ENCODE measurements at regions not wholly inside any gene's neighbourhood (a gene's known extent, or its start where the extent isn't known, plus 50 kb on each side); places are given as distances from the start of the nearest gene placed in this dataset.

GRCh38 chr14:71610149-71610548 lies 322.1 kb upstream of the RGS6 start:
- no peak for DNase-seq (ENCODE audit: low spot score)
- no peak overlapping the region for H3K27ac Mint-ChIP-seq

GRCh38 chr14:71610797-71611196 lies 321.4 kb upstream of the RGS6 start:
- no peak for DNase-seq (ENCODE audit: low spot score)
- Mint-ChIP-seq H3K4me1 (ENCODE audit: low read depth) (peaks cover 11% of the 10 kb centered on the region), H3K27me3 (ENCODE audit: insufficient read depth) (no peaks in the 10 kb centered on the region), H3K36me3 (ENCODE audit: low read depth) (peaks cover 13% of the 10 kb centered on the region), H3K27ac (no peak overlapping the region), H3K9me3 (no peaks in the 10 kb centered on the region), H3K4me3 (no peak overlapping the region)
- intact Hi-C loops (cut with micrococcal nuclease), result no loop called here

More at GRCh38 chr14:71610149-71610548, 322.1 kb upstream of the RGS6 start:
- H3K36me3 Mint-ChIP-seq (ENCODE audit: low read depth), result peaks cover 16% of the 10 kb centered on the region
- H3K4me3 Mint-ChIP-seq, result no peak overlapping the region
- H3K27me3 Mint-ChIP-seq (ENCODE audit: insufficient read depth), result no peaks in the 10 kb centered on the region
- peaks cover 18% of the 10 kb centered on the region for H3K4me1 Mint-ChIP-seq (ENCODE audit: low read depth)
- intact Hi-C loops (cut with micrococcal nuclease), result no loop called here
- peaks cover 5% of the 10 kb centered on the region for H3K9me3 Mint-ChIP-seq

GRCh38 chr14:71613168-71613567 lies 319.1 kb upstream of the RGS6 start:
- Mint-ChIP-seq H3K27ac (no peak overlapping the region), H3K27me3 (ENCODE audit: insufficient read depth) (no peaks in the 10 kb centered on the region), H3K4me1 (ENCODE audit: low read depth) (peaks cover 9% of the 10 kb centered on the region), H3K4me3 (no peak overlapping the region), H3K36me3 (ENCODE audit: low read depth) (peaks cover 11% of the 10 kb centered on the region), H3K9me3 (no peaks in the 10 kb centered on the region)
- intact Hi-C loops (cut with micrococcal nuclease), result no loop called here
- no peak for DNase-seq (ENCODE audit: low spot score)

GRCh38 chr14:71616013-71616412 lies 316.2 kb upstream of the RGS6 start:
- Mint-ChIP-seq H3K27me3 (ENCODE audit: insufficient read depth) (no peaks in the 10 kb centered on the region), H3K9me3 (no peaks in the 10 kb centered on the region), H3K4me3 (no peak overlapping the region), H3K27ac (no peak overlapping the region), H3K4me1 (ENCODE audit: low read depth) (peaks cover 9% of the 10 kb centered on the region), H3K36me3 (ENCODE audit: low read depth) (peaks cover 26% of the 10 kb centered on the region)
- intact Hi-C loops (cut with micrococcal nuclease), result no loop called here
- no peak for DNase-seq (ENCODE audit: low spot score)

- intact Hi-C loops (cut with micrococcal nuclease), result no loop called here
- no peak for DNase-seq (ENCODE audit: low spot score)
- no peak overlapping the region for H3K27ac Mint-ChIP-seq
- H3K27me3 Mint-ChIP-seq (ENCODE audit: insufficient read depth), result no peaks in the 10 kb centered on the region
- H3K36me3 Mint-ChIP-seq (ENCODE audit: low read depth), result peaks cover 33% of the 10 kb centered on the region
- H3K4me1 Mint-ChIP-seq (ENCODE audit: low read depth), result peaks cover 9% of the 10 kb centered on the region
- H3K9me3 Mint-ChIP-seq, result no peaks in the 10 kb centered on the region
- H3K4me3 Mint-ChIP-seq, result no peak overlapping the region
Measured at GRCh38 chr14:71618047-71618446, 314.2 kb upstream of the RGS6 start.

GRCh38 chr14:71618716-71619115 lies 313.5 kb upstream of the RGS6 start:
- peaks cover 9% of the 10 kb centered on the region for H3K4me1 Mint-ChIP-seq (ENCODE audit: low read depth)
- intact Hi-C loops (cut with micrococcal nuclease), result no loop called here
- H3K27ac Mint-ChIP-seq, result no peak overlapping the region
- no peak for DNase-seq (ENCODE audit: low spot score)
- no peak overlapping the region for H3K4me3 Mint-ChIP-seq
- no peaks in the 10 kb centered on the region for H3K9me3 Mint-ChIP-seq
- H3K36me3 Mint-ChIP-seq (ENCODE audit: low read depth), result peaks cover 35% of the 10 kb centered on the region
- H3K27me3 Mint-ChIP-seq (ENCODE audit: insufficient read depth), result no peaks in the 10 kb centered on the region

GRCh38 chr14:71619472-71619871 lies 312.8 kb upstream of the RGS6 start:
- H3K9me3 Mint-ChIP-seq, result no peaks in the 10 kb centered on the region
- no peak overlapping the region for H3K27ac Mint-ChIP-seq
- no peak for DNase-seq (ENCODE audit: low spot score)
- intact Hi-C loops (cut with micrococcal nuclease), result no loop called here
- H3K4me3 Mint-ChIP-seq, result no peak overlapping the region
- no peaks in the 10 kb centered on the region for H3K27me3 Mint-ChIP-seq (ENCODE audit: insufficient read depth)
- H3K4me1 Mint-ChIP-seq (ENCODE audit: low read depth), result peaks cover 9% of the 10 kb centered on the region
- H3K36me3 Mint-ChIP-seq (ENCODE audit: low read depth), result peaks cover 42% of the 10 kb centered on the region

GRCh38 chr14:71620401-71620800 lies 311.8 kb upstream of the RGS6 start:
- intact Hi-C loops (cut with micrococcal nuclease), result no loop called here
- Mint-ChIP-seq H3K36me3 (ENCODE audit: low read depth) (peaks cover 42% of the 10 kb centered on the region), H3K9me3 (no peaks in the 10 kb centered on the region), H3K4me3 (no peak overlapping the region), H3K4me1 (ENCODE audit: low read depth) (peaks cover 9% of the 10 kb centered on the region), H3K27ac (no peak overlapping the region), H3K27me3 (ENCODE audit: insufficient read depth) (no peaks in the 10 kb centered on the region)
- DNase-seq (ENCODE audit: low spot score), result no peak

GRCh38 chr14:71621276-71621675 lies 311.0 kb upstream of the RGS6 start:
- peaks cover 5% of the 10 kb centered on the region for H3K4me1 Mint-ChIP-seq (ENCODE audit: low read depth)
- no peak overlapping the region for H3K27ac Mint-ChIP-seq
- H3K4me3 Mint-ChIP-seq, result no peak overlapping the region
- intact Hi-C loops (cut with micrococcal nuclease), result no loop called here
- H3K9me3 Mint-ChIP-seq, result no peaks in the 10 kb centered on the region
- H3K27me3 Mint-ChIP-seq (ENCODE audit: insufficient read depth), result no peaks in the 10 kb centered on the region
- H3K36me3 Mint-ChIP-seq (ENCODE audit: low read depth), result peaks cover 42% of the 10 kb centered on the region
- DNase-seq (ENCODE audit: low spot score), result no peak

GRCh38 chr14:71621980-71622605 lies 310.1 kb upstream of the RGS6 start:
- DNase-seq (ENCODE audit: low spot score), result no peak
- no peaks in the 10 kb centered on the region for H3K27me3 Mint-ChIP-seq (ENCODE audit: insufficient read depth)
- H3K36me3 Mint-ChIP-seq (ENCODE audit: low read depth), result peaks cover 41% of the 10 kb centered on the region
- H3K4me1 Mint-ChIP-seq (ENCODE audit: low read depth), result no peaks in the 10 kb centered on the region
- H3K9me3 Mint-ChIP-seq, result no peaks in the 10 kb centered on the region
- intact Hi-C loops (cut with micrococcal nuclease), result no loop called here
- H3K4me3 Mint-ChIP-seq, result no peak overlapping the region
- H3K27ac Mint-ChIP-seq, result no peak overlapping the region

- Mint-ChIP-seq H3K36me3 (ENCODE audit: low read depth) (peaks cover 41% of the 10 kb centered on the region), H3K4me3 (no peak overlapping the region), H3K4me1 (ENCODE audit: low read depth) (no peaks in the 10 kb centered on the region), H3K27me3 (ENCODE audit: insufficient read depth) (no peaks in the 10 kb centered on the region), H3K9me3 (no peaks in the 10 kb centered on the region), H3K27ac (no peak overlapping the region)
- intact Hi-C loops (cut with micrococcal nuclease), result no loop called here
- DNase-seq (ENCODE audit: low spot score), result no peak
Measured at GRCh38 chr14:71623939-71624338, 308.3 kb upstream of the RGS6 start.

- H3K27me3 Mint-ChIP-seq (ENCODE audit: insufficient read depth), result no peaks in the 10 kb centered on the region
- H3K36me3 Mint-ChIP-seq (ENCODE audit: low read depth), result peaks cover 42% of the 10 kb centered on the region
- no peak for DNase-seq (ENCODE audit: low spot score)
- no peaks in the 10 kb centered on the region for H3K9me3 Mint-ChIP-seq
- H3K4me3 Mint-ChIP-seq, result no peak overlapping the region
- intact Hi-C loops (cut with micrococcal nuclease), result no loop called here
- H3K27ac Mint-ChIP-seq, result no peak overlapping the region
- no peaks in the 10 kb centered on the region for H3K4me1 Mint-ChIP-seq (ENCODE audit: low read depth)
Measured at GRCh38 chr14:71625175-71625574, 307.1 kb upstream of the RGS6 start.

GRCh38 chr14:71625891-71626701 lies 306.1 kb upstream of the RGS6 start:
- Mint-ChIP-seq H3K27me3 (ENCODE audit: insufficient read depth) (no peaks in the 10 kb centered on the region), H3K4me1 (ENCODE audit: low read depth) (no peaks in the 10 kb centered on the region), H3K9me3 (peaks cover 4% of the 10 kb centered on the region), H3K4me3 (no peak overlapping the region), H3K27ac (no peak overlapping the region), H3K36me3 (ENCODE audit: low read depth) (peaks cover 37% of the 10 kb centered on the region)
- no peak for DNase-seq (ENCODE audit: low spot score)
- intact Hi-C loops (cut with micrococcal nuclease), result no loop called here

Measured in activated T-helper 1 cell treated with anti-CD3 and anti-CD28 coated beads, Interleukin-12 subunit alpha, Interleukin-12 subunit beta, Interleukin-2, Interleukin-4 antibody, amounts not matched to agents 30 ng/mL and 10 ng/mL and 1 ng/mL, durations not matched to agents 14 hours and 24 hours and 36 hours (primary cell).